ENCODE measurements at regions not wholly inside any gene's neighbourhood (a gene's known extent, or its start where the extent isn't known, plus 50 kb on each side); places are given as distances from the start of the nearest gene placed in this dataset.

DNA sequence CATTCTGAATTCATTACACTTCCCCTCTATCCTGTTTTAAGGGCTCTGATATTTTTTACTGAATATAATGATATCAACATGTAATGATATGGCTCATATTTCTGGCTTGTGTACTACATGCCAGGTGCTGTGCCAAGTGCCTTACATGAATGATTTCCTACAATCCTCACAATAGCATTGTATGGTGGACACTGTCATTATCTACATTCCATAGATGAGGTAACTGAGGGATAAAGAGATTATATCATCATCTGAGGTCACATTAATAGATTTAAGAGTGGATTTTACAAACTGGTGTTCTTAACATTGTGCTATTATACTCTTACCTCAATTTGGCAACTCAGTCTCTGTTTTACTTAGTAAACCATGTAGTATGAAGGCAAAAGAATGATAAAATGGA, 502.0 kb downstream of the LIG4 start:
- no peaks in the 10 kb centered on the region for H3K27me3 ChIP-seq (ENCODE audit: insufficient read depth, low read length)
- no peak overlapping the region for H3K27ac Mint-ChIP-seq (ENCODE audit: unreplicated experiment)
- no peak overlapping the region for H3K4me3 ChIP-seq (ENCODE audit: insufficient read depth, low read depth, low read length)
- H3K4me1 ChIP-seq (ENCODE audit: insufficient read depth, low read length), result no peaks in the 10 kb centered on the region
- no peaks in the 10 kb centered on the region for H3K36me3 ChIP-seq (ENCODE audit: insufficient read depth, low read length)
- DNase-seq (ENCODE audit: low read depth) (peak; percentile 10), FAIRE-seq (no peak)
- H3K36me3 Mint-ChIP-seq (ENCODE audit: low read depth, unreplicated experiment), result no peaks in the 10 kb centered on the region
- H3K4me1 Mint-ChIP-seq (ENCODE audit: low read depth, unreplicated experiment), result no peaks in the 10 kb centered on the region
- no peaks in the 10 kb centered on the region for H3K27me3 Mint-ChIP-seq (ENCODE audit: low read depth, unreplicated experiment)
- no peaks in the 10 kb centered on the region for H4K20me1 ChIP-seq (ENCODE audit: insufficient read depth, low read length)
- H3K4me2 ChIP-seq (ENCODE audit: low read length), result no peak overlapping the region
- H3K4me3 Mint-ChIP-seq (ENCODE audit: unreplicated experiment), result no peak overlapping the region
- no peak overlapping the region for H3K9ac ChIP-seq (ENCODE audit: low read length)
- H3K27ac ChIP-seq (ENCODE audit: low read depth, low read length), result no peak overlapping the region
- H3K79me2 ChIP-seq (ENCODE audit: insufficient read depth, low read length), result no peaks in the 10 kb centered on the region
- no peak for TF ChIP-seq EZH2 (IDR thresholded peaks at IDR 0.05; ENCODE audit: insufficient read depth, low read length)
- TF ChIP-seq, protein P1, sequence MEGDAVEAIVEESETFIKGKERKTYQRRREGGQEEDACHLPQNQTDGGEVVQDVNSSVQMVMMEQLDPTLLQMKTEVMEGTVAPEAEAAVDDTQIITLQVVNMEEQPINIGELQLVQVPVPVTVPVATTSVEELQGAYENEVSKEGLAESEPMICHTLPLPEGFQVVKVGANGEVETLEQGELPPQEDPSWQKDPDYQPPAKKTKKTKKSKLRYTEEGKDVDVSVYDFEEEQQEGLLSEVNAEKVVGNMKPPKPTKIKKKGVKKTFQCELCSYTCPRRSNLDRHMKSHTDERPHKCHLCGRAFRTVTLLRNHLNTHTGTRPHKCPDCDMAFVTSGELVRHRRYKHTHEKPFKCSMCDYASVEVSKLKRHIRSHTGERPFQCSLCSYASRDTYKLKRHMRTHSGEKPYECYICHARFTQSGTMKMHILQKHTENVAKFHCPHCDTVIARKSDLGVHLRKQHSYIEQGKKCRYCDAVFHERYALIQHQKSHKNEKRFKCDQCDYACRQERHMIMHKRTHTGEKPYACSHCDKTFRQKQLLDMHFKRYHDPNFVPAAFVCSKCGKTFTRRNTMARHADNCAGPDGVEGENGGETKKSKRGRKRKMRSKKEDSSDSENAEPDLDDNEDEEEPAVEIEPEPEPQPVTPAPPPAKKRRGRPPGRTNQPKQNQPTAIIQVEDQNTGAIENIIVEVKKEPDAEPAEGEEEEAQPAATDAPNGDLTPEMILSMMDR (IDR thresholded peaks at IDR 0.05; ENCODE audit: insufficient read depth, low read depth, low read length), result no peak
- no peaks in the 10 kb centered on the region for H3K9me3 Mint-ChIP-seq (ENCODE audit: unreplicated experiment)
- H3K9me3 ChIP-seq (ENCODE audit: insufficient read depth, low read depth, low read length), result no peaks in the 10 kb centered on the region
- H2AFZ ChIP-seq (ENCODE audit: low read depth, low read length), result no peak overlapping the region

GRCh38 chr13:107712145-107712860, 503.0 kb downstream of the LIG4 start:
- FAIRE-seq (no peak), DNase-seq (ENCODE audit: low read depth) (no peak)
- Histone ChIP-seq H3K4me3 (ENCODE audit: insufficient read depth, low read depth, low read length) (no peak overlapping the region), H3K4me2 (ENCODE audit: low read length) (no peak overlapping the region), H3K9ac (ENCODE audit: low read length) (no peak overlapping the region), H3K27me3 (ENCODE audit: insufficient read depth, low read length) (no peaks in the 10 kb centered on the region), H2AFZ (ENCODE audit: low read depth, low read length) (no peak overlapping the region), H3K4me1 (ENCODE audit: insufficient read depth, low read length) (no peaks in the 10 kb centered on the region), H3K79me2 (ENCODE audit: insufficient read depth, low read length) (no peaks in the 10 kb centered on the region), H3K9me3 (ENCODE audit: insufficient read depth, low read depth, low read length) (no peaks in the 10 kb centered on the region), H3K36me3 (ENCODE audit: insufficient read depth, low read length) (no peaks in the 10 kb centered on the region), H4K20me1 (ENCODE audit: insufficient read depth, low read length) (no peaks in the 10 kb centered on the region), H3K27ac (ENCODE audit: low read depth, low read length) (no peak overlapping the region)
- Mint-ChIP-seq H3K27ac (ENCODE audit: unreplicated experiment) (no peak overlapping the region), H3K36me3 (ENCODE audit: low read depth, unreplicated experiment) (no peaks in the 10 kb centered on the region), H3K27me3 (ENCODE audit: low read depth, unreplicated experiment) (no peaks in the 10 kb centered on the region), H3K4me1 (ENCODE audit: low read depth, unreplicated experiment) (no peaks in the 10 kb centered on the region), H3K9me3 (ENCODE audit: unreplicated experiment) (peaks cover 1% of the 10 kb centered on the region), H3K4me3 (ENCODE audit: unreplicated experiment) (no peak overlapping the region)
- TF ChIP-seq, protein P1 (IDR thresholded peaks at IDR 0.05; ENCODE audit: insufficient read depth, low read depth, low read length), result no peak
- TF ChIP-seq EZH2 (IDR thresholded peaks at IDR 0.05; ENCODE audit: insufficient read depth, low read length), result no peak

GRCh38 chr13:107690181-107690580, 525.2 kb downstream of the LIG4 start:
- no peak for FAIRE-seq

More at GRCh38 chr13:107690181-107690580, 525.2 kb downstream of the LIG4 start:
- Histone ChIP-seq H3K4me1 (ENCODE audit: insufficient read depth, low read length) (no peaks in the 10 kb centered on the region), H2AFZ (ENCODE audit: low read depth, low read length) (no peak overlapping the region), H3K27ac (ENCODE audit: low read depth, low read length) (no peak overlapping the region), H3K27me3 (ENCODE audit: insufficient read depth, low read length) (no peaks in the 10 kb centered on the region), H3K4me2 (ENCODE audit: low read length) (no peak overlapping the region), H3K9ac (ENCODE audit: low read length) (no peak overlapping the region), H4K20me1 (ENCODE audit: insufficient read depth, low read length) (no peaks in the 10 kb centered on the region), H3K9me3 (ENCODE audit: insufficient read depth, low read depth, low read length) (no peaks in the 10 kb centered on the region), H3K36me3 (ENCODE audit: insufficient read depth, low read length) (no peaks in the 10 kb centered on the region), H3K4me3 (ENCODE audit: insufficient read depth, low read depth, low read length) (no peak overlapping the region), H3K79me2 (ENCODE audit: insufficient read depth, low read length) (no peaks in the 10 kb centered on the region)
- Mint-ChIP-seq H3K9me3 (ENCODE audit: unreplicated experiment) (no peaks in the 10 kb centered on the region), H3K4me1 (ENCODE audit: low read depth, unreplicated experiment) (no peaks in the 10 kb centered on the region), H3K27me3 (ENCODE audit: low read depth, unreplicated experiment) (no peaks in the 10 kb centered on the region), H3K4me3 (ENCODE audit: unreplicated experiment) (no peak overlapping the region), H3K27ac (ENCODE audit: unreplicated experiment) (no peak overlapping the region), H3K36me3 (ENCODE audit: low read depth, unreplicated experiment) (no peaks in the 10 kb centered on the region)
- DNase-seq (ENCODE audit: low read depth), result no peak
- TF ChIP-seq, protein P1 (IDR thresholded peaks at IDR 0.05; ENCODE audit: insufficient read depth, low read depth, low read length), result no peak
- no peak for TF ChIP-seq EZH2 (IDR thresholded peaks at IDR 0.05; ENCODE audit: insufficient read depth, low read length)

Data from astrocyte (in vitro differentiated cells and primary cell).